Fibroblast of skin of abdomen (primary cell): ENCODE measurements at regions not wholly inside any gene's neighbourhood (a gene's known extent, or its start where the extent isn't known, plus 50 kb on each side); places are given as distances from the start of the nearest gene placed in this dataset.
"Not testable (repeated sequence)": the region's sequence is repeated elsewhere in the genome, so short reads cannot be mapped to it uniquely, and the experiment has no call there.

Experiments
- DNase-seq: peaks from one replicate; pipeline ENCODE4 v3.0.0-alpha.2; 2013

DNA sequence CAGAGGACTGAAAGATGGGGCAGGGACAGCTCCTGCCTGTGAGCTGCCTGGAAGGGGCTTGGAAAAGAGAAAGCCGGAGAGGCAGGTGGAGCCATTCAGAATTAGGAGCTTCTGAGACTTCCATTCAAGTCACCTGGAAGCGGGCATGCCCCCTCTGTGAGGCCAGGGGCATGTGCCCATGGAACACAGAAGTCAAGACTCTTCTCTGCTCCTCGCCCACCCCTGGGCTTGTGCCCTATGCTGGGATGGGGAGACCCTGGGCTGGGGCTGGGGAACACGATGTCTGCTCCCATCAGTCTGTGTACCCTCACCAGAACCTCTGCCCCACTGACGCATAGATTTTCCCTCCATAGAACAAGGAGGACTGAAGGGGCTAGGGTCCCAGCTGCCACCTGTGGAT lies 372.0 kb downstream of the SHANK2 start:
- DNase-seq: no peak

DNA sequence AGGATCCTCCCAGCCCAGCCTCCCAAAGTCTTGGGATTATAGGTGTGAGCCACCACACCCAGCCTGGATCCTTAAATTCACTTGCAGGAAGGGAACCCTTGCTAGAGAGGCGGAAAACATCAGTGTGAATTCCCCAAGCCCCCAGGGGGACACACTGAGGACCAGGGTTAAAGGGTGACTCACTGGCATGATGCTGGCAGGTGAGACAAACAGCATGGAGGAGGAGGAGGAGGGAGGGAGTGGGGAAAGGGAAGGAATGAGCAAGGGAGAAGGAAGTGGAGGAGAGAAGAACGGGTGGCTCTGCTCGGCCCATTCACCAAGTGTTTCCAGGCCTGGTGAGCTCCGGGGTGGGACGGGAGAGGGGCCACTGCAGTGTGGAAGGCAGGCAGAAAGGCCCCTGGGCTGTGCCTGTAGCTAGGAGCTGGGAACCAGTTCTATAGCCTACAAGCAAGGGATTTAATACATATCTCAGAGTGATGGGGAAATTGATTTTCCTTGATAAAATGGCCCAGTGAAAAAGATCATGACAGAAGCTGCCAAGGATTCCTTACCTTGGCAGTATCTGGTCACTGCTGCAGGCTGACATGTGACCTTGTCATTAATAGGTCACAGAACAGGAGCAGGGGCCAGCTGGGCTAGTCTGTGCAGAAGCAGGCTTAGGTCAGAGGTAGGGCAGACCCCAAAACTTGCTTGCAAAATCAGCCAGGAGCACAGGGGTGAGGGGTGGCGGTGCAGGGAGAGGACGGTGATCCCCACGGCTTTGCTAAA lies 370.2 kb downstream of the SHANK2 start:
- DNase-seq: no peak

DNA sequence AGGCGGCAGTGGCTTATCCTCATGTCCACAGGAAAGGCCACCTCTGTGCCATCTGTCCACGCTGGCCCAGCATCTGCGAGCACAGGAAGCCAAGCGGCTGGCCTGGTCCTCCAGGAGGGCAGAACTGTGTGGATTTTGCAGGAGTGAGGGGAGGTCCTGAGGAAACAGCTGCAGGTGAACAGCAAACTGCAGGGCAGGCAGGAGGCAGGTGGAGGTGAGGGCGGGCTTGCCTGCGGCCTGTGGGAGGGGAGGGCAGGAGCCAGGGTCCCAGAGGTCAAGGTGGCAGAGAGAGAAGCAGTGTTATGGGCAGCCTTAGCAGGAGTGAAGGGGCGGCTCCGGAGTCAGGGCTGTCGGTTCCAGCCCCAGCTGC lies 369.7 kb downstream of the SHANK2 start:
- no peak for DNase-seq

DNA sequence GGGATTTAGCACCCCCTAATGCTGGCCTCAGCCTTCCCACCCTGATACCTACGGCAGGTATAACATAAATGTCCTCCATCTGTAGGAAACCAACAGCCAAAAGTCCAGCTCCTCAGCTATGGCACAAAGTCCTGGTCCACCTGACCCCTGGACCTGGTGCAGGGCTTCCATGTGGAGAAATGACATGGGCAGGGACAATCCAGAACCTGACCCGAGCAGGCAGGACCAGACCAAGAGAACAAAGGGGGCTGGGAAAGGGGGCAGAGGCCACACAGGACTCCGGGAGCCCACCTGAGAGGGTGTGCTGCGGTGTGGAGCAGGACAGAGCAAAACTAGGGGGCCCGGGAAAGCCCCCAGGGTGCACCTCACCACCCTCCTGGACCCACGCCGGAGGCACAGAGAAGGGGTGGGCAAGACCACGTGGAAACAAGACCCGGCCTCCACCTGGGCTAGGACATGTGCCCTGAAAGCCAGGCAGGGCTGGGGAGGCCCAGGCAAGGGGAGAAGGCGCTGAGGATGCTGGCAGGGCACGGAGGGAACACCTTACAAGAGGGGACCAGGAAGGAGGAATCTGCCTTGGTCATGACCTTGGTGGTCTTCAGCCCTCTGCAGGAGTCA lies 368.9 kb downstream of the SHANK2 start:
- no peak for DNase-seq

DNA sequence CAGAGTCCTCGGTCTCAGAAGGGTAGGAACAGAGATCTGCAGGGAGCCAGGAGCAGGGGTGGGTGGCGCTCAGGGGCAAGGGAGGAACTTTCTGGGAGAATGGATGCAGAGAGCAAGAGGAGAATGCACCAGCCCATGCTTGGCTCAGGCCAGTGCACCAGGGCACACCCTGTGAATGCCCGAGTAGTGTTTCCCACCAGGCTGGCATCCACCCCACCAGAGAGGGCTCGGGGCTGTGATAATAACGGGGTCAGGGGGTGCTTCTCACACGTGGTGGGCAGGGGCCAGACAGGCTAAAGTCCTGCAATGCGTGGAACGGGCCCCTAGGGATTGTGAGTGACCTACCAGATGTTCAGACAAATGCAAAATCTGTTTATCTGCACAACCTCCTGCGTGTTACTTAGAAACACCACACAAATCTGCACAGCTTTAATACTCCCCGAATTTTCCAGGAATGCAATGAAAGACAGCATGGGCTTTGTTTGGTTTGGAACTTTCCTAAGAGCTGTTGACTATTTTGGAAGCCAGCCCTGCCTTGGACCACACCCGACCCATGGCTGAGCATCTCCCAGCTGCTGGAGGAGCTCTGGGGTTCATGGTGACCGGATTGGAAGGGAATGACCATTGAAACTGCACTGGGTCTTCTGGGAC lies 368.3 kb downstream of the SHANK2 start:
- no peak for DNase-seq

DNA sequence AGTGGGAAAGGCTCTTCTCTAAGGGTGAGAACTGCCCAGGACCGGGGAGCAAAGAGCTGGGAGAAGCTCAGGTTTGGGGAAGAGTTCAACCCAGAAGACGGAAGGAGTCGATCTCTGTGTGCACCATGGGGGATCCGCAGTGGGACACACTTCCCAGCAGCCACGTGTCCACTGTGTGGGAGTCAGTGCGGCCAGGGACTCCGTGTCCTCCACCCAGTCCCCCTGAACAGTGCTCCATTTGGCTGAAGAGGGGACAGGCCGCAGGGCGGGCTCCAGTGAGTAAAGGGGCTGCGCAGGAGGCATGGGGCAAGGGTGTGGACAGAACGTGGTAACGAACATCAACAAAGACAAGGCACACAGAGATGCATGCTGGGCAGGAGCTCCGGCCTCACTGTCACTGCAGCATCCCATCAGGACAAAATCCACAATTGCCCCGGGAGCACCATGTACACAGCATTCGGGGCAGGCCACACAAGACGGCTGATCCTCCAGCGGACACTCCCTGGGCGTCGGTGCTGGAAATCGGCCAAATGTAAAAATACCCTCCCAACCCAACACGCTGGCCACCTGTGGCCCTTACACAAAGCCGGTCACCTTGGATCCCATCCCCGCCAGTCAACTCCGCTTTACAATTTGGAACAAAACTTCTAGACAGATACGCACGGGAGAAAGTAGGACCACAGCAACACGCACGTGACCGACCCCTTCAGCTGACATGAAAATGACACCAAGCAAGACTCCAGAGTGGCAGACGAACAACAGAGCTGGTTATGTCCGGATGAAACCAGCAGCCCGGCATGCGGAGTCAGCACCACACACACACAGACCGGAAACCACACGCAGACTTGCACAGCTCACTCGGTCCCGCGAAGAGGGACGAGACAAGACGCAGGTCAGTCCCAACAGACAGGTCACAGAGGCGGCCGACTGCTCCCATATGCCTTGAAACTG lies 366.8 kb downstream of the SHANK2 start:
- DNase-seq: peak; percentile 40

DNA sequence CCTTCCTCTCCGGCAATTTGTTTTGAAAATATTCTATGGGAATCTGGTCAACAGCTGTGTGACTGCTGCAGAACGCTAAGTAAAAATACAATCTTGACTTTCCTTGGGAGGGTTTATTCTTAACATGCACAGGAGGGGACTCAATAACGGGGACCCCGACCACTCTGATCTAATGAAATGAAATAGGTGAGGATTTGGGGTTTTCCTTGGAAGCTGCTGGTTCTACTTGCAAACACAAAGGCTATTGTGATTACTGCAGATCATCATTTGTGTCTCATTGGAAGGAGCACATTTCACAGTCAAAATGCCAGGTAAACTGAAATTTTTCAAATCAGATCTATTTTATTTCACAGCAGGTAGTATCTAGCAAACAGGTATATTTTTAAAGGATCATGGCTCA lies 366.1 kb downstream of the SHANK2 start:
- DNase-seq: no peak

DNA sequence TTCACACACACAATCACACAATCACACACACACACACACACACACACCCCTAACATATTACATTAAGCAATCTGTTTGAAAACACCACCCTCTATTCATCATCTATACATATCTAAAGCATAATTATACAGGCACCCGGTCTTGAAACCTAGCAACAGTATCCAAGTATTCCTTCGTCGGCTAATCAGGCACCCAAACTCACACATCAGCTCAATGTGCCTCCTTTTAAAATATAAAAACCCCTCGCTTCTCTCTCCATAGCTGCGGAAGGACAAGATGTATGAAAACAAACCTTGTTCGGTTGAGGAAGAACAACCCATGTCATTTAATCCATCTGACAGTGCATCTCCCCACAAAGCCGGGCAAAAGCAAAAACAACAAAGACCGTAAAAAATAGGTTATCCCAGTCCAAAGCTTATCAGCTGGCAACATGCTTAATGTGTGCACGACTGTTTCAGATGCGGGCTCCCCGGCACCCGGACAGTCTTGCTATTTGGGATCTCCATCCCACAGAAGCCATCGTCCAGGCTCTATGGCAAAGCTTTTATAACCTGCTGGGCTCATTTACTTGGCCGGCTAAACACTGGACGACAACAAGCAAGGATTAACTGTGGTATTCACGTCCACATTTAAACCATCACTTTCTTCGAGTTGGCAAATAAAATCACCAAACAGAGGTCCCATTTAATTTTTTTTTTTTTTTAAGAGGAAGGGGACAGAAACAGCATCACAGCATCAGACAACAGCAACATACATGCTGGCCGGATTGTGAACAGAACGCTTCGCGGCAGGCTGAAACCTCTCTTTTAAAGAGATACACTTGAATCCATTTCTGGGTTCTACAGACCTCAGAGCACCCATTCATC lies 365.5 kb downstream of the SHANK2 start:
- DNase-seq: no peak

DNA sequence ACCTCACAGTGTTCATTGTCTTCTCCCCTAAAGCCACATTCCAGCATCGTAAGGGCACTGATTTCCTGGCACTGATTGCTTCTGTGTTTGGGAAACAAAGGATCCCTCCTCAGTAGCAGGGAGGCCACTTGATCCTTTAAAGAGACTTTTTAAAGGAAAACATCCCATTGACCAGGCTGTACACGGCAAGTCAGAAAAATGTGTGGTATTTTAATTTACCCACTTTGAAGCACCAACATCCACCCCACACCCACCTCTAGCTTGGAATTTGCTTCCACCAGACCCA lies 364.9 kb downstream of the SHANK2 start:
- DNase-seq: no peak

DNA sequence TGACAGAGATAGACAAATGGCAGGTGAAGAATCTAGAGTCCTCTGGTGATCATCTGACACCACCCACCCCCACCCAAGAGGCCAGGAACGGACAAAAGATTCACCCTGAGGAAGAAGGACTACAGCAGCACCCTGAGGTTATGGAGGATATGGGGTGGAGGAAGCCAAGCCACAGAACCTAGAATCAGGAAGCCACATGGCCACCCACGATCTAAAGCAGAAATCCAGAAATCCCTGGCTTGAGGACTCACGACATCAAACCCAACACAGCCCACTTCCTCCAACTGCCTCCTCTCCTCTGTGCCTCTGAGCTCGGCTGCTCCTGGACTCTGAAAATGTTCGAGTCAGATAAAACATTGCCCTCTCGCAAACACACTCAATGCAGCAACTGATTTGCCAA lies 364.3 kb downstream of the SHANK2 start:
- no peak for DNase-seq

DNA sequence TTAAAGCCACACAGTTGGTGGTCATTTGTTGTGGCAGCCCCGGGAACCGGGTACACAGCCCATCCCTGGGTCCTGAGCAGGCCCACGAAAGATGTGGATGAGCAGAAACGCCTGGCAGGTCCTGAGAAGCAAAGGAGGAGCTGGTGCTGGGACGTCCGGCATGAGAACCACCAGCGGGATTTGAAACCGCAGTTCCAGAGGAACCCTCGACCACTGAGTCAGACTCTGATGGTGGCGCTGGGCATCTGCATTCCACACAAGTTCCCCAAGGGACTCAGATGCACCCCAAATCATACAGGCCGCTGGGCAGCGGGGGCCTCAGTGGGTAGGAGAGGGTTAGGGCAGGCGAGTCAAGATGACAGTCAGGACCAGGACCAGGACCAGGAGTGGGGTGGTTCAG lies 363.0 kb downstream of the SHANK2 start:
- no peak for DNase-seq

DNA sequence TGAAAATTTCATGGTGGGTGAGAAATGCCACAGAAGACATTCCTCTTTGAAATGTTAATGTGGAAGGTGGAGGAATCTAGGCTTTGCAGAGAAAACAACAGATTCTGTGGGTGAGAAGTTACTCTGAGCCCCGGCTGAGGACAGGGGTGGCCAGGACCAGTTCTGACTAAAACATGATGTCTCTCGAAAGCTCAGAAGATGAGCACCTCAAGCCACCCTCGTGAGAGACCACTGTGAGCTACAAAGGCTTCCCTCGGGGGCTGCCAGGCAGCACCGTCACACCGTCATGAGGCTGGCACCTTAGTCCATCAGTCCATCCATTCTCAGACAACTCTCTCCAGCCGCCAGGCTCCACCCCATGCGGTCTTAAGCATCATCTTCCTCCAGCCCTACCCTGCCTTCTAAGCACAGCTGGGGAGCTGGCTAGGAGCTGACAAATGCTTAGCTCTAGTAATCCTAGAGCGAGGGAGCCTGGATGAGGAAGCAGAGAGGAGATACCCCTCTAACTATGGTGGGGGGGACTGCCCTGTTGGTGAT lies 360.5 kb downstream of the SHANK2 start:
- no peak for DNase-seq

DNA sequence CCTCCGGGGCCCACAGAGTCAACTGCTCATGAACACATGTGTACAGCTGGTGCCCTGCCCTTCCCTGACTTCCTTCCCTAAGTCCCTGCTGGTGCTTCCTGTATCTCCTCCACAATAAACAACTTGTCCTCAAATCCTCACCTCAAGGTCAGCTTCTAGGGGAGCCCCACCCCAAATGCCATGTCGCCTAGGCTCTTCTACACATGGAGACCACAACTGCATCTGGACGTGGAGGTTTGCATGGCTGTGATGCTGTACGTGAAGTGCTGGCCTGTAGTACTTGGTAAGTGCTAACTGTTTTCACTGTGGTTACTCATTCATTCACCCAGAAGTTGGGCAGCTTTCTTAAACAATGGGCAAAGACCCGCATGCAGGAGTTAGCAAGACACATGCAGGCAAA lies 359.5 kb downstream of the SHANK2 start:
- DNase-seq: no peak

DNA sequence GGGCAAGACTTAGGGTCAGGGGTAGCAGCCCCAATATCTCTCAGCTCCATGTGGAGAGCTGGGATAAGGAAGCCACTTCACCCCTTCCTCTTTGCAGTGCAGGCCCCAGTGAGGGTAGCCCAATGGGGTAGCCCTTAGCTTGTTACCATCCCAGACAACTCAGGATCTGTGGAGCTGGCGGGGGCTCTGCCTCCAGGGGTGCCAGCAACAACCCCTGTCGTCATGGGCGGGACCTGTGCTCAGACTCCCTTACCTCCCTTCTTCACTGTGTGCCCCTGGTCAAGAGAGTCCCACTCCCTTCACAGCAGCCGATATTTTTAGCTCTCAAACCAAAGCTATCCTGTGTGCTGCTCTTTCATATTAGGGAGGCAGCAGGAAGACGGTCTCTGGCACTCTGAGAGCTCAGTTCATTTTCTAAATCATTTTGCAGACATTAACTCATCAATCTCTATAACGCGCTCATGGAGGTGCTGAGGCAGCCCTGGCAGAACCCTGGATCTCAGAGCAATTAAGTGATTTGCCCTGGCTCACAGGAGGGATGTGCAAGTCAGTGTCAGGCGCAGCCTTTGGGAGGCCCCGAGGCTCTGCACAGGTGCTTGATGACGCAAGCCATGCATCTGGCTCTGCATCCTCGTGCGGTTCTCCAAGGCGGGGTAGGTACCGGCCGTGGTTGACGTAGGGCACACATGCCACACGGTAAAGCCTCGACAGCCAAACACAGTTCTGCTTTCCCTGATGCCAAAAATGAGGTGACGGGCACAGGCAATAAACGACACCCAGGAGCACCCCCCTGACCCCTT lies 357.6 kb downstream of the SHANK2 start:
- no peak for DNase-seq

DNA sequence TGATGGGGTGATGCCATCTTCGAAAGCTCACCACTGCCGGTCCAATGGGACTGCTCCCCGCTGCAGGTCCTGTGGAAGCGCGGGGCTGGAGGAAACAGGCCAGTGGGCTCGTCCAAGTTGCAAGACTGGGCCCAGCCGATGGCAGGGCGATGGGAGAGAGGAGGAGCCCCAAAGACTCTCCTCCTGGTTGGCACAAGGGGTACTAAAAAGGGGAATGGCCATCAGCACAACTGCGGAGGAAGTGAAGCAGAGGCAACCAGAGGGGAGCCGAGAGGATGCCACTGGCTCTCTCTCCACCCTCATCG lies 357.1 kb downstream of the SHANK2 start:
- no peak for DNase-seq

DNA sequence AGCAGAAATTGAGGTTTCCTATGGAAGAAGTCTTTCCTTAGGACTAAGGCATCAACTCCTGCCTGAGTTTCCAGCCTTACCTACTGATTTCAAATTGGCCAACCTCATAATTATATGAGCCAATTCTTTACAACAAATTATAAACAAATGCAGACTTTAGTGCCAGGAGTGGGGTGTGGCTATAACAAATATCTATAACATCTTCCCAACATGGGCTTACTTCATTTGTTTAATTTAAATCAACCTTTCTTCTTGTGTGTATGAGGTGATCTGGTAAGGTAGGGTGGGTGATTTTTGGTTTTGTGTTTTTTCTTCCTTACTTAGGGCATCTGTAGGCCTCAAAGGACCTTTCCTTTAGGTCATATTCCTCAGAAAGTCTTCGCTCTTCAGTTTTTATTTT lies 354.9 kb downstream of the SHANK2 start:
- no peak for DNase-seq

DNA sequence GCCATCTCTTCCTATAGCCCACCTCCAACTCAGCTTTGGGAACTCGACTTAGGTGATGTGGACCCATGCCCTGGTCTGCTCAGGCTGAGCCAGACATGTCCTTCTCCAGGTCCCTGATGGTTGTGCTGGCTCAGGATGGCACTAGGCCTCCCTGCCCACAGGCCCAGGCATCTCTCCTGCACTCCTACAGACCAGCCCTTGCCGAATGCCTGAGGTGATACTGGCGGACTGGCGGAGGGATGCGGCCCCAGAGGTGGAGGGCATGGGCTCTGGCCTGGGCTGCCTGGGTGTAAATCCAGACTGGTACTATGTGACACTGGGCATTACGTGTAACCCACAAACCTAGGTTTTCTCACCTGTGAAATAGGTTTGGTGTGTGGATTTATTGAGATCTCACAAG lies 352.8 kb downstream of the SHANK2 start:
- DNase-seq: no peak

DNA sequence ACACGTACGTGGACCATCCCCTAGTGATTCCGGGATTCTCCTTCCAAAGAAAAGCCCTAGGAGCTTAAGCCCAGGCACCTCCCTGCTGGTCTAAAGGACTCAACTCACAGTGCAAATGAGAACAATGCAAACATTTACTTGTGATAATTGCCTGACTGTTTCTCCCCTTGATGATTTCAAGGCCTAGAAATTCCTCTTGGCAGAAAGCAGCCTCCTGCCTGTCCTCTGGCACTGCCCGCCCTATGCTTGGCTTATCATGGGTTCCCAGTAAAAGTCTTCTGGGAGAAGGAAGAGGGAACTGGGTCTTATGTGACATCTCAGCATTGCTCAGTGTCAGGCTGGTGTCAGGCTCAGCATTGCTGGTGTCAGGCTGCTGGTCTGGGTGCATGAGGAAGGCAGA lies 351.8 kb downstream of the SHANK2 start:
- DNase-seq: no peak

DNA sequence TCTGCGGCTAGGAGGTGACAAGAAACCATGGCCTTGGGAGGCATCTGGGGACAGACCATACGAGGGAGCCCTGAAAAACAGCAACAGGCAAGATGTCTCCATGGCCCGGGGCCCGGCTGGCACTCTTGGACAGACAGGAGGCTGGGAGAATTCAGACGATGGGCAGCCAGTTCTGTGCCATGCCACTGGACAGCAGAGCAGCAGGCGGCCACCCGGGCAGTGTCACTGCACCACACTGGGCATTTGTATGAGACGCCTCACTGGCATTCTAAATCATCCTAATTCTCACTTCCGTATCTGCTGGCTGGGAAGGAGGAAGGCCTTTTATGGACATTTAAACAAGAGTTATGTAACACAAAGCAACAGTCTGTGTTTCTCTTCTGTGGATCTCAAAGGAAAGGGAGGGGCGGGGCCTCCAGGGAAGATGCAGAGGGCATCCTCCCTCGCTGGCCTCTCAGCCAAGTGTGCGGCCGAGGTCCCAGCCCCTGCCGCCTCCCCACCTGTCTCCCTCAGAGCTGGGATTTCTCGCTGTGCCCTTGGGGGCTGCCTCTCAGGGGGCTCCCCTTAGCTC lies 350.3 kb downstream of the SHANK2 start:
- DNase-seq: no peak

DNA sequence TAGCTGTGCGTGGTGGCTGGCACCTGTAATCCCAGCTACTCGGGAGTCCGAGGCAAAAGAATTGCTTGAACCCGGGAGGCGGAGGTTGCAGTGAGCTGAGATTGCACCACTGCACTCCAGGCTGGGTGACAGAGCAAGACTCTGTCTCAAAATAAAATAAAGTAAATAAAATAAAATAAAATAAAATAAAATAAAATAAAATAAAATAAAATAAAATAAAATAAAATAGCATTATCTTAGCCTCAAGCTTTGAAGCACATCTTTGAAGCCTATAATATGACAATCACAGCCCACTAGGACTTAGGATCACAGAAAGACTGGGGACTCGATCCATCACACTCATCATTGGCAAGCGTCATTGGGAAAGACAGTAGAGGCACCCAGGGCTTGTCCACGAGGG lies 349.1 kb downstream of the SHANK2 start:
- DNase-seq: not testable (repeated sequence)

DNA sequence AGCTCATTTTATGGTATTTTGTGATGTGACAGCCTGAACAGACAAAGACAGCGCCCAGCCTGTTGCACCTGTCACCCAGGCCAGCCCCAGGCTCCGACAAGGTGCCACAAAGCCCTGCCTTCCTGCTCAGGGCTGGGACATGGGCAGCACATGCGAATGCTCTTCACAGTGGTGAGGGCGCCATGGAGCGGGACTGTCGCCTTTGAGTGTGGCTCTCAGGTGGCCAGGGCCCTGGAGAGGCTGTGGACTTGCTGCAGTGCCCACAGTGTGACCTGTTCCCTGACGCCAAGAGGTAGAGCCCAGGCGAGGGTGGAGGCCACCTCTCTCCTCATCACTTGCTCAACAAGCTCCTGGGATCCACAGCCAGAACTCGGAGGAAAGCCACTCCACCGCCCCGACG lies 346.3 kb downstream of the SHANK2 start:
- no peak for DNase-seq
